GM12878 (cell line): ENCODE measurements at regions not wholly inside any gene's neighbourhood (a gene's known extent, or its start where the extent isn't known, plus 50 kb on each side); places are given as distances from the start of the nearest gene placed in this dataset.

ENCODE experiments used
- ATAC-seq: fragments of 200-7000 bp; cut with Tn5 transposase; 3 replicates; pipeline ENCODE4 v1.9.1; 2020; ENCODE audit warnings: mild to moderate bottlenecking, moderate library complexity
- BruUV-seq: library from RNA; stranded (reverse); fragments of 400-500 nt; replicated peaks from 2 replicates; lab custom pipeline; 2021; lab: Mats Ljungman, UMichigan
- CTCF ChIA-PET: fragments of 300-600 bp; sonication (Branson Sonifier 250); formaldehyde crosslinking; extraction: SDS; loops from one replicate; lab custom pipeline; 2021; ENCODE audit warnings: inconsistent platforms; lab: Yijun Ruan, JAX
- POLR2A ChIA-PET: fragments of 350-600 bp; formaldehyde crosslinking; extraction: SDS; loops from one replicate; lab custom pipeline; 2021; ENCODE audit warnings: inconsistent platforms; lab: Charles Lee
- RAD21 ChIA-PET: fragments of 300-600 bp; sonication (Branson Sonifier 250); formaldehyde crosslinking; loops from one replicate; lab custom pipeline; 2023; ENCODE audit warnings: antibody characterized with exemption; ENCODE audit not compliant: unreplicated experiment; lab: Charles Lee
- SMC1A ChIA-PET: fragments of 300-600 bp; sonication (Branson Sonifier 250); formaldehyde crosslinking; loops from one replicate; lab custom pipeline; 2023; ENCODE audit not compliant: unreplicated experiment, uncharacterized antibody; lab: Charles Lee
- DNase-seq: peaks from one replicate; pipeline ENCODE4 v3.0.0-alpha.2; 2011; ENCODE audit warnings: low read depth, low spot score
- FAIRE-seq: peaks from 3 replicates; lab custom pipeline; 2011; peaks lifted over from hg19 to GRCh38; lab: Jason Lieb, UNC
- H2AFZ ChIP-seq: 2 replicates; pipeline ENCODE4 v1.6.0; 2011; ENCODE audit warnings: low read depth, low read length, control low read depth; ENCODE audit not compliant: control insufficient read depth
- H3K27ac ChIP-seq: 2 replicates; pipeline ENCODE4 v1.5.1; 2011; ENCODE audit warnings: control low read depth; ENCODE audit not compliant: control insufficient read depth, insufficient read depth
- H3K27me3 ChIP-seq, 2 experiments: replicated peaks in 1 of 2; 2 replicates each; pipeline versions ENCODE4 v1.6.0 to v1.6.1; 2011; ENCODE audit warnings: low read length in 1 of 2; ENCODE audit not compliant: control insufficient read depth in 2 of 2, insufficient read depth in 2 of 2
- H3K36me3 ChIP-seq, 2 experiments: 2 replicates each; pipeline ENCODE4 v1.5.1; 2011; ENCODE audit warnings: low read length in 1 of 2; ENCODE audit not compliant: control insufficient read depth in 2 of 2, insufficient read depth in 2 of 2
- H3K4me1 ChIP-seq: 2 replicates; pipeline ENCODE4 v1.6.1; 2011; ENCODE audit warnings: mild to moderate bottlenecking, low read length, moderate library complexity, mixed read lengths; ENCODE audit not compliant: control insufficient read depth, insufficient read depth
- H3K4me2 ChIP-seq: 2 replicates; pipeline ENCODE4 v1.6.0; 2011; ENCODE audit warnings: control low read depth; ENCODE audit not compliant: control insufficient read depth, insufficient read depth
- H3K4me3 ChIP-seq: fragments of 200-600 bp; sonication (generic); 2 replicates; pipeline ENCODE4 v1.5.1; 2016
- H3K79me2 ChIP-seq: 2 replicates; pipeline ENCODE4 v1.6.0; 2011; ENCODE audit warnings: low read length; ENCODE audit not compliant: control insufficient read depth, insufficient read depth
- H3K9ac ChIP-seq: 2 replicates; pipeline ENCODE4 v1.8.0; 2011; ENCODE audit warnings: low read length, control low read depth, mixed read lengths; ENCODE audit not compliant: control insufficient read depth, insufficient read depth
- H3K9me3 ChIP-seq: replicated peaks from 3 replicates; pipeline ENCODE4 v1.5.1; 2011; ENCODE audit warnings: mild to moderate bottlenecking, low read length; ENCODE audit not compliant: control insufficient read depth, insufficient read depth
- H4K20me1 ChIP-seq: 2 replicates; pipeline ENCODE4 v1.6.0; 2011; ENCODE audit not compliant: control insufficient read depth, insufficient read depth
- CEBPZ ChIP-seq: fragments of 150-350 bp; IDR thresholded peaks from 2 replicates; pipeline ENCODE4 v1.6.1; 2016; ENCODE audit warnings: low read depth, low read length
- FOXK2 ChIP-seq: fragments of 450-650 bp; IDR thresholded peaks from 2 replicates; pipeline ENCODE4 v1.6.1; 2017; ENCODE audit warnings: mild to moderate bottlenecking, moderate library complexity
- JUNB ChIP-seq: IDR thresholded peaks from 2 replicates; pipeline ENCODE4 v1.6.1; 2016; ENCODE audit warnings: antibody characterized with exemption, mild to moderate bottlenecking
- LARP7 ChIP-seq: fragments of 450-650 bp; IDR thresholded peaks from 2 replicates; pipeline ENCODE4 v1.6.1; 2017; ENCODE audit warnings: mild to moderate bottlenecking
- PML ChIP-seq: IDR thresholded peaks from 2 replicates; pipeline ENCODE4 v1.6.1; 2012; ENCODE audit warnings: low read length, inconsistent platforms
- ZBTB4 ChIP-seq: fragments of 450-650 bp; formaldehyde crosslinking; IDR thresholded peaks from 2 replicates; pipeline ENCODE4 v1.4.0; 2022; ENCODE audit warnings: mild to moderate bottlenecking, moderate library complexity
- ZNF384 ChIP-seq: IDR thresholded peaks from 2 replicates; pipeline ENCODE4 v1.6.1; 2012; ENCODE audit warnings: low read depth, mild to moderate bottlenecking, low read length, improper control_type of control experiment, borderline replicate concordance
- ZNF687 ChIP-seq: fragments of 450-650 bp; IDR thresholded peaks from 2 replicates; pipeline ENCODE4 v1.6.1; 2017; ENCODE audit warnings: mild to moderate bottlenecking, moderate library complexity
- WGBS: methylation state at CpG from one replicate; pipeline ENCODE4 v1.1.6; 2016; ENCODE audit warnings: low lambda C conversion rate; ENCODE audit not compliant: insufficient replicate concordance, insufficient coverage; ENCODE audit errors: missing lambda C conversion rate; 5-methylcytosine and 5-hydroxymethylcytosine counted together
- in situ Hi-C: fragments of 300-500 bp; cut with MboI; formaldehyde crosslinking; loops from 9 replicates; pipeline ENCODE4 v1.14.3; 2018; ENCODE audit warnings: mixed read lengths
- intact Hi-C: fragments of 100-400 bp; cut with micrococcal nuclease; formaldehyde crosslinking; loops from one replicate; pipeline ENCODE4 v1.14.2; 2022; ENCODE audit not compliant: unreplicated experiment

- H3K27ac ChIP-seq, result no peak overlapping the region
- no peak overlapping the region for H3K4me2 ChIP-seq
- POLR2A ChIA-PET, result no interaction called here
- H2AFZ ChIP-seq, result no peak overlapping the region
- ATAC-seq (no peak), DNase-seq (no peak), FAIRE-seq (no peak)
- H3K36me3 ChIP-seq, result no peaks in the 10 kb centered on the region
- in situ Hi-C loops, result no loop called here
- intact Hi-C loops, result no loop called here
- no peaks in the 10 kb centered on the region for H3K4me1 ChIP-seq
- no peaks in the 10 kb centered on the region for H3K27me3 ChIP-seq
- CTCF ChIA-PET, result interaction anchor here (0.5 kb wide), 1 partner anchor 278 kb away, joined by 3 read pairs; no protein-coding TSS in a partner anchor
- no TSS peak for BruUV-seq
- no peaks in the 10 kb centered on the region for H4K20me1 ChIP-seq
- no peak overlapping the region for H3K4me3 ChIP-seq
- H3K79me2 ChIP-seq, result no peaks in the 10 kb centered on the region
- no peaks in the 10 kb centered on the region for H3K9me3 ChIP-seq
- SMC1A ChIA-PET, result no interaction called here
- no peak for TF ChIP-seq FOXK2
- no peak for TF ChIP-seq CEBPZ
- TF ChIP-seq ZBTB4, result no peak
- TF ChIP-seq PML, result no peak
- TF ChIP-seq ZNF384, result no peak
- no peak for TF ChIP-seq ZNF687
- no peak for TF ChIP-seq LARP7
- no peak for TF ChIP-seq JUNB
- 0% methylated on average over 4 of the region's 4 CpGs for WGBS
- RAD21 ChIA-PET, result no interaction called here
- H3K9ac ChIP-seq, result no peak overlapping the region
Observed at GRCh38 chr4:34422472-34423175, 1821.7 kb downstream of the ARAP2 start.
